SK-N-SH (cell line): ENCODE measurements at regions not wholly inside any gene's neighbourhood (a gene's known extent, or its start where the extent isn't known, plus 50 kb on each side); places are given as distances from the start of the nearest gene placed in this dataset.

ENCODE experiments used
- CTCF ChIA-PET: fragments of 300-600, 350-600 bp; formaldehyde crosslinking; extraction: SDS; loops from one replicate; lab custom pipeline; 2021; lab: Yijun Ruan, JAX
- POLR2A ChIA-PET: fragments of 350-600 bp; sonication (Branson Sonifier 250); formaldehyde crosslinking; extraction: SDS; loops from one replicate; lab custom pipeline; 2020; ENCODE audit warnings: antibody characterized with exemption, inconsistent platforms; lab: Yijun Ruan, JAX
- DNase-seq: peaks from one replicate; pipeline ENCODE4 v3.0.0; 2012
- H2AFZ ChIP-seq: fragments of 200-600 bp; sonication (generic); 2 replicates; pipeline ENCODE4 v1.8.1; 2016; ENCODE audit warnings: antibody characterized with exemption, mild to moderate bottlenecking, low read depth
- H3F3A ChIP-seq: fragments of 200-600 bp; sonication (generic); replicated peaks from 2 replicates; pipeline ENCODE3; 2016; ENCODE audit warnings: antibody characterized with exemption, mild to moderate bottlenecking; ENCODE audit not compliant: insufficient read depth
- H3K27ac ChIP-seq, 2 experiments: fragments of 200-500 bp in 1 of 2; fragments of 200-600 bp in 1 of 2; sonication (Bioruptor generic) in 1 of 2; sonication (generic), shearing (Covaris generic) in 1 of 2; 2 replicates each; pipeline versions ENCODE4 v1.5.1 to v1.6.1; 2014 to 2016; ENCODE audit warnings: low read depth in 2 of 2, inconsistent platforms in 1 of 2, low read length in 1 of 2, mild to moderate bottlenecking in 1 of 2, mixed read lengths in 1 of 2
- H3K27me3 ChIP-seq: fragments of 200-600 bp; sonication (generic), shearing (Covaris generic); 2 replicates; pipeline ENCODE4 v1.6.1; 2016; ENCODE audit warnings: mixed run types; ENCODE audit not compliant: insufficient read depth
- H3K36me3 ChIP-seq, 2 experiments: fragments of 200-500 bp in 1 of 2; fragments of 200-600 bp in 1 of 2; sonication (Bioruptor generic) in 1 of 2; sonication (generic) in 1 of 2; replicated peaks in 1 of 2; 2 replicates each; pipeline versions ENCODE3 to v1.5.1; 2014 to 2016; ENCODE audit warnings: low read length in 1 of 2, mild to moderate bottlenecking in 1 of 2; ENCODE audit not compliant: insufficient read depth in 2 of 2, control insufficient read depth in 1 of 2
- H3K4me1 ChIP-seq, 2 experiments: fragments of 200-500 bp in 1 of 2; fragments of 200-600 bp in 1 of 2; sonication (Bioruptor generic) in 1 of 2; sonication (generic), shearing (Covaris generic) in 1 of 2; 2 replicates each; pipeline versions ENCODE4 v1.5.1 to v1.6.1; 2014 to 2016; ENCODE audit warnings: low read depth in 1 of 2, low read length in 1 of 2, mixed run types in 1 of 2; ENCODE audit not compliant: insufficient read depth in 2 of 2, control insufficient read depth in 1 of 2
- H3K4me2 ChIP-seq: fragments of 200-600 bp; sonication (generic), shearing (Covaris generic); 2 replicates; pipeline ENCODE4 v1.6.1; 2017; ENCODE audit warnings: mixed run types
- H3K4me3 ChIP-seq, 2 experiments: fragments of 200-500 bp in 1 of 2; fragments of 200-600 bp in 1 of 2; sonication (Bioruptor generic) in 1 of 2; sonication (generic), shearing (Covaris generic) in 1 of 2; 2 replicates each; pipeline versions ENCODE4 v1.5.1 to v1.8.1; 2014 to 2016; ENCODE audit warnings: low read depth in 2 of 2, inconsistent platforms in 1 of 2, low read length in 1 of 2, mild to moderate bottlenecking in 1 of 2, mixed read lengths in 1 of 2, moderate library complexity in 1 of 2
- H3K79me2 ChIP-seq: fragments of 200-600 bp; sonication (generic); 2 replicates; pipeline ENCODE4 v1.8.1; 2017; ENCODE audit warnings: mild to moderate bottlenecking; ENCODE audit not compliant: insufficient read depth
- H3K9ac ChIP-seq: fragments of 200-600 bp; sonication (generic); 2 replicates; pipeline ENCODE4 v1.6.1; 2017; ENCODE audit warnings: mixed run types
- H3K9me2 ChIP-seq: fragments of 200-600 bp; sonication (generic); 2 replicates; pipeline ENCODE4 v1.6.1; 2017; ENCODE audit warnings: mixed run types
- H3K9me3 ChIP-seq: fragments of 200-600 bp; sonication (generic); 2 replicates; pipeline ENCODE4 v1.6.1; 2017; ENCODE audit warnings: mixed run types, mild to moderate bottlenecking, moderate library complexity
- H4K20me1 ChIP-seq: fragments of 200-600 bp; sonication (generic); 2 replicates; pipeline ENCODE4 v1.6.1; 2017; ENCODE audit warnings: mild to moderate bottlenecking, mixed run types; ENCODE audit not compliant: insufficient read depth
- ELF1 ChIP-seq: IDR thresholded peaks from 2 replicates; pipeline ENCODE4 v1.4.0; 2012
- EP300 ChIP-seq, 2 experiments: IDR thresholded peaks; 2 replicates each; pipeline versions ENCODE4 v1.4.0 to v1.6.1; 2012; ENCODE audit warnings: borderline replicate concordance in 1 of 2, low read depth in 1 of 2, low read length in 1 of 2
- EZH2phosphoT487 ChIP-seq: fragments of 200-600 bp; sonication (generic); IDR thresholded peaks from 2 replicates; pipeline ENCODE4 v1.6.1; 2017; ENCODE audit warnings: low read depth, mixed run types, mild to moderate bottlenecking, antibody characterized with exemption, moderate library complexity, borderline replicate concordance
- IRF3 ChIP-seq: fragments of 150-350 bp; IDR thresholded peaks from 2 replicates; pipeline ENCODE4 v1.6.1; 2016; ENCODE audit warnings: mild to moderate bottlenecking, low read depth, low read length
- JUND ChIP-seq: IDR thresholded peaks from 2 replicates; pipeline ENCODE4 v1.4.0; 2012
- MXI1 ChIP-seq: IDR thresholded peaks from 2 replicates; pipeline ENCODE4 v1.6.1; 2012; ENCODE audit warnings: mild to moderate bottlenecking, low read depth, low read length, improper control_type of control experiment
- PBX3 ChIP-seq: IDR thresholded peaks from 2 replicates; pipeline ENCODE4; 2012
- REST ChIP-seq: IDR thresholded peaks from 2 replicates; pipeline ENCODE4 v1.6.1; 2012; ENCODE audit warnings: mild to moderate bottlenecking, low read depth, low read length, moderate library complexity
- SIN3A ChIP-seq: IDR thresholded peaks from 2 replicates; pipeline ENCODE4 v1.6.1; 2012; ENCODE audit warnings: low read depth, mild to moderate bottlenecking, low read length, moderate library complexity, borderline replicate concordance
- TCF12 ChIP-seq: IDR thresholded peaks from 2 replicates; pipeline ENCODE4 v1.4.0; 2012
- TEAD4 ChIP-seq: IDR thresholded peaks from 2 replicates; pipeline ENCODE4 v1.4.0; 2012; ENCODE audit warnings: mild to moderate bottlenecking, borderline replicate concordance; ENCODE audit not compliant: insufficient read depth
- USF2 ChIP-seq: fragments of 150-350 bp; IDR thresholded peaks from 2 replicates; pipeline ENCODE4 v1.6.1; 2017; ENCODE audit warnings: antibody characterized with exemption, low read length, low read depth, borderline replicate concordance
- YY1 ChIP-seq: IDR thresholded peaks from 2 replicates; pipeline ENCODE4 v1.4.0; 2012; ENCODE audit warnings: low read depth, mild to moderate bottlenecking
- ZBTB33 ChIP-seq: IDR thresholded peaks from 2 replicates; pipeline ENCODE4 v1.4.0; 2012; ENCODE audit warnings: low read depth, borderline replicate concordance
- WGBS: methylation state at CpG from one replicate; pipeline ENCODE4 v1.1.6; 2017; ENCODE audit warnings: low lambda C conversion rate; 5-methylcytosine and 5-hydroxymethylcytosine counted together

- Histone ChIP-seq H3K9ac (no peak overlapping the region), H3K79me2 (no peaks in the 10 kb centered on the region), H3K4me2 (no peak overlapping the region), H2AFZ (no peak overlapping the region), H3K27ac (no peak overlapping the region), H3K27me3 (no peaks in the 10 kb centered on the region), H3K9me2 (no peaks in the 10 kb centered on the region), H3K4me3 (no peak overlapping the region)
- ChIA-PET CTCF (interaction anchor here (1.0 kb wide), 1 partner anchor 28 kb away, joined by 4 read pairs; no protein-coding TSS in a partner anchor), POLR2A (no interaction called here)
- no peak for TF ChIP-seq EP300 (IDR thresholded peaks at IDR 0.05; ENCODE audit: borderline replicate concordance in 1 of 2, low read depth in 1 of 2, low read length in 1 of 2)
- no peak for TF ChIP-seq PBX3
- TF ChIP-seq TEAD4: no peak
- TF ChIP-seq MXI1: no peak
- TF ChIP-seq TCF12: no peak
- no peak for TF ChIP-seq ZBTB33
- TF ChIP-seq SIN3A: no peak
- no peak for TF ChIP-seq EZH2phosphoT487
- TF ChIP-seq, all 33 proteins: peak for 0
- H3K9me3 ChIP-seq: no peaks in the 10 kb centered on the region
- no peak for DNase-seq
- H3F3A ChIP-seq: no peaks in the 10 kb centered on the region
- no peaks in the 10 kb centered on the region for H4K20me1 ChIP-seq
- H3K36me3 ChIP-seq: no peaks in the 10 kb centered on the region
- H3K4me1 ChIP-seq: no peaks in the 10 kb centered on the region; a peak in 1 of 4 replicates
These were observed 314.8 kb downstream of the RBM43 start for GRCh38 chr2:150946831-150947230.

GRCh38 chr2:150944315-150944714 is 317.3 kb downstream of the RBM43 start:
- Histone ChIP-seq H2AFZ (no peak overlapping the region), H3K27ac (no peak overlapping the region), H3K9me2 (no peaks in the 10 kb centered on the region), H3K9ac (no peak overlapping the region), H3K27me3 (no peaks in the 10 kb centered on the region), H3K79me2 (no peaks in the 10 kb centered on the region), H3K36me3 (no peaks in the 10 kb centered on the region), H3F3A (no peaks in the 10 kb centered on the region), H3K4me2 (no peak overlapping the region), H3K4me3 (no peak overlapping the region), H3K9me3 (no peaks in the 10 kb centered on the region), H3K4me1 (no peaks in the 10 kb centered on the region; a peak in 1 of 4 replicates), H4K20me1 (no peaks in the 10 kb centered on the region)
- 88% methylated on average over 1 of the region's 1 CpG for WGBS
- ChIA-PET CTCF (no interaction called here), POLR2A (no interaction called here)
- DNase-seq: no peak
- TF ChIP-seq YY1 (no peak), TEAD4 (no peak), REST (no peak), JUND (no peak), IRF3 (no peak), ELF1 (no peak), USF2 (no peak), ZBTB33 (no peak)
